Peyer's patch (tissue), 4 donors: ENCODE measurements at regions not wholly inside any gene's neighbourhood (a gene's known extent, or its start where the extent isn't known, plus 50 kb on each side); places are given as distances from the start of the nearest gene placed in this dataset.

ENCODE experiments used
- CTCF ChIP-seq, 6 experiments: fragments of 450-650 bp in 4 of 6; fragments of 200-600 bp in 2 of 6; sonication (generic) in 1 of 6; IDR thresholded peaks; one replicate each; pipeline ENCODE4 v1.5.1; 2017 to 2019; ENCODE audit warnings: antibody characterized with exemption in 6 of 6, mild to moderate bottlenecking in 3 of 6, moderate library complexity in 1 of 6
- POLR2A ChIP-seq, 2 donors: fragments of 450-650 bp; IDR thresholded peaks; one replicate each; pipeline ENCODE4 v1.5.1; 2017; ENCODE audit warnings: antibody characterized with exemption in 2 of 2, mild to moderate bottlenecking in 2 of 2, moderate library complexity in 2 of 2

DNA sequence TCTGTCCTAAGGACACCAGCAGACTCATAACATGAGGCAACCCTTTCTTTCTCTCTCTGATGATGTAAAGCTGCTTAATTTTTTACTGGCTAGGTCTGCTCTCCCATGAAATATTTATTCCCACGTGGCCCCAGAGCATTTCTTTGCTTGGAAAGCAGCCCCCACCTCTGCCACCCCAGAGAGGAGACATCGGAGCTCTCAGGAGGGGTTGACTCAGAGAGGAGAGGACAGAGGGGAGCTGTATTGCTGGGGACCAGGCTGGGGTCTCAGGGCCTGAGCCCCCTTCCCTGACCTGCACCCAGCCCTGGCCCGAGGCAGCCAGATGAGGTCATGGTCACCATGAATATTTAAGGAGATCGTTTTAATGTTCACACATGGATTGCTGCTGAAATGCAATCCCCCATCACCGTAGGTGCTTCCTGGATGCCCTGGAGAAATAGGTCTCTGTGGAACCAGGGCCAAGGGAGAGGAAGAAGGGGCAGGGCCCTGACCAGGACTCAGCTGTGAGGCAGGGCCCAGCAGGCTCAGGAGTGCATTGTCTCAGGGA, 117.5 kb downstream of the DLL1 start:
- TF ChIP-seq CTCF (IDR thresholded peaks at IDR 0.05) (no peak), POLR2A (IDR thresholded peaks at IDR 0.05) (no peak)
